ENCODE measurements at regions not wholly inside any gene's neighbourhood (a gene's known extent, or its start where the extent isn't known, plus 50 kb on each side); places are given as distances from the start of the nearest gene placed in this dataset.

- TF ChIP-seq, protein P1, sequence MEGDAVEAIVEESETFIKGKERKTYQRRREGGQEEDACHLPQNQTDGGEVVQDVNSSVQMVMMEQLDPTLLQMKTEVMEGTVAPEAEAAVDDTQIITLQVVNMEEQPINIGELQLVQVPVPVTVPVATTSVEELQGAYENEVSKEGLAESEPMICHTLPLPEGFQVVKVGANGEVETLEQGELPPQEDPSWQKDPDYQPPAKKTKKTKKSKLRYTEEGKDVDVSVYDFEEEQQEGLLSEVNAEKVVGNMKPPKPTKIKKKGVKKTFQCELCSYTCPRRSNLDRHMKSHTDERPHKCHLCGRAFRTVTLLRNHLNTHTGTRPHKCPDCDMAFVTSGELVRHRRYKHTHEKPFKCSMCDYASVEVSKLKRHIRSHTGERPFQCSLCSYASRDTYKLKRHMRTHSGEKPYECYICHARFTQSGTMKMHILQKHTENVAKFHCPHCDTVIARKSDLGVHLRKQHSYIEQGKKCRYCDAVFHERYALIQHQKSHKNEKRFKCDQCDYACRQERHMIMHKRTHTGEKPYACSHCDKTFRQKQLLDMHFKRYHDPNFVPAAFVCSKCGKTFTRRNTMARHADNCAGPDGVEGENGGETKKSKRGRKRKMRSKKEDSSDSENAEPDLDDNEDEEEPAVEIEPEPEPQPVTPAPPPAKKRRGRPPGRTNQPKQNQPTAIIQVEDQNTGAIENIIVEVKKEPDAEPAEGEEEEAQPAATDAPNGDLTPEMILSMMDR (IDR thresholded peaks at IDR 0.05) = no peak
- TF ChIP-seq EZH2 (IDR thresholded peaks at IDR 0.05; ENCODE audit: borderline replicate concordance, insufficient read depth, low read depth, low read length, poor library complexity, severe bottlenecking) = no peak
These were observed 534.2 kb downstream of the LRFN5 start for GRCh38 chr14:42140831-42141279.

All from B cell (primary cell).